Astrocyte (in vitro differentiated cells and primary cell): ENCODE measurements at regions not wholly inside any gene's neighbourhood (a gene's known extent, or its start where the extent isn't known, plus 50 kb on each side); places are given as distances from the start of the nearest gene placed in this dataset.

Experiments
- DNase-seq: peaks from one replicate; pipeline ENCODE4 v3.0.0-alpha.2; 2010; ENCODE audit warnings: low read depth
- FAIRE-seq: peaks from 2 replicates; lab custom pipeline; 2011; peaks lifted over from hg19 to GRCh38; lab: Jason Lieb, UNC
- H2AFZ ChIP-seq: 2 replicates; pipeline ENCODE4 v1.6.0; 2012; ENCODE audit warnings: low read depth, low read length, inconsistent platforms
- H3K27ac ChIP-seq: 2 replicates; pipeline ENCODE4 v1.5.1; 2011; ENCODE audit warnings: low read depth, low read length, inconsistent platforms
- H3K27me3 ChIP-seq: 2 replicates; pipeline ENCODE4 v1.6.0; 2011; ENCODE audit warnings: low read length, inconsistent platforms; ENCODE audit not compliant: insufficient read depth
- H3K36me3 ChIP-seq: 2 replicates; pipeline ENCODE4 v1.5.1; 2011; ENCODE audit warnings: low read length, inconsistent platforms; ENCODE audit not compliant: insufficient read depth
- H3K4me1 ChIP-seq: 2 replicates; pipeline ENCODE4 v1.5.1; 2011; ENCODE audit warnings: low read length, inconsistent platforms; ENCODE audit not compliant: insufficient read depth
- H3K4me2 ChIP-seq: 2 replicates; pipeline ENCODE4 v1.6.0; 2012; ENCODE audit warnings: low read length, inconsistent platforms
- H3K4me3 ChIP-seq: 2 replicates; pipeline ENCODE4 v1.5.1; 2011; ENCODE audit warnings: low read depth, mild to moderate bottlenecking, low read length, inconsistent platforms; ENCODE audit not compliant: insufficient read depth
- H3K79me2 ChIP-seq: 2 replicates; pipeline ENCODE4 v1.6.0; 2012; ENCODE audit warnings: mild to moderate bottlenecking, low read length, inconsistent platforms; ENCODE audit not compliant: insufficient read depth
- H3K9ac ChIP-seq: 2 replicates; pipeline ENCODE4 v1.6.0; 2012; ENCODE audit warnings: mild to moderate bottlenecking, low read length, inconsistent platforms
- H3K9me3 ChIP-seq: 2 replicates; pipeline ENCODE4 v1.5.1; 2012; ENCODE audit warnings: low read depth, mild to moderate bottlenecking, low read length, inconsistent platforms; ENCODE audit not compliant: insufficient read depth
- H4K20me1 ChIP-seq: 2 replicates; pipeline ENCODE4 v1.6.0; 2012; ENCODE audit warnings: low read length, inconsistent platforms; ENCODE audit not compliant: insufficient read depth
- H3K27ac Mint-ChIP-seq: one replicate; pipeline ENCODE4 v1.8.0; 2021; ENCODE audit warnings: mild to moderate bottlenecking, mixed read lengths; ENCODE audit not compliant: unreplicated experiment
- H3K27me3 Mint-ChIP-seq: one replicate; pipeline ENCODE4 v1.8.0; 2021; ENCODE audit warnings: low read depth, mixed read lengths; ENCODE audit not compliant: unreplicated experiment
- H3K36me3 Mint-ChIP-seq: one replicate; pipeline ENCODE4 v1.8.0; 2021; ENCODE audit warnings: low read depth, mixed read lengths; ENCODE audit not compliant: unreplicated experiment
- H3K4me1 Mint-ChIP-seq: one replicate; pipeline ENCODE4 v1.8.0; 2021; ENCODE audit warnings: low read depth, mixed read lengths; ENCODE audit not compliant: unreplicated experiment
- H3K4me3 Mint-ChIP-seq: one replicate; pipeline ENCODE4 v1.8.0; 2021; ENCODE audit warnings: mild to moderate bottlenecking, moderate library complexity, mixed read lengths; ENCODE audit not compliant: unreplicated experiment
- H3K9me3 Mint-ChIP-seq: one replicate; pipeline ENCODE4 v1.8.0; 2021; ENCODE audit warnings: mild to moderate bottlenecking, mixed read lengths; ENCODE audit not compliant: unreplicated experiment
- CTCF ChIP-seq: IDR thresholded peaks from 2 replicates; pipeline ENCODE4 v1.5.1; 2011; ENCODE audit warnings: low read depth, mild to moderate bottlenecking, inconsistent platforms, low read length, moderate library complexity; ENCODE audit not compliant: insufficient read depth
- EZH2 ChIP-seq: IDR thresholded peaks from 2 replicates; pipeline ENCODE4 v1.6.1; 2012; ENCODE audit warnings: mild to moderate bottlenecking, low read length, inconsistent platforms; ENCODE audit not compliant: insufficient read depth

GRCh38 chr7:84642611-84643010 is 448.0 kb upstream of the SEMA3A start:
- H3K4me2 ChIP-seq = no peak overlapping the region
- Mint-ChIP-seq H3K36me3 (no peaks in the 10 kb centered on the region), H3K27ac (no peak overlapping the region), H3K27me3 (no peaks in the 10 kb centered on the region), H3K9me3 (no peaks in the 10 kb centered on the region), H3K4me1 (peaks cover 14% of the 10 kb centered on the region), H3K4me3 (no peak overlapping the region)
- TF ChIP-seq CTCF (no peak), EZH2 (no peak)
- no peak overlapping the region for H3K4me3 ChIP-seq
- no peak overlapping the region for H3K27ac ChIP-seq
- no peak overlapping the region for H3K9ac ChIP-seq
- H2AFZ ChIP-seq = no peak overlapping the region
- no peak for FAIRE-seq
- no peaks in the 10 kb centered on the region for H3K9me3 ChIP-seq
- H3K4me1 ChIP-seq = peaks cover 11% of the 10 kb centered on the region
- no peaks in the 10 kb centered on the region for H3K36me3 ChIP-seq
- no peak for DNase-seq
- no peaks in the 10 kb centered on the region for H3K79me2 ChIP-seq
- H4K20me1 ChIP-seq = no peaks in the 10 kb centered on the region
- no peaks in the 10 kb centered on the region for H3K27me3 ChIP-seq

- FAIRE-seq = no peak
- Histone ChIP-seq H3K79me2 (no peaks in the 10 kb centered on the region), H3K9me3 (no peaks in the 10 kb centered on the region), H3K27ac (no peak overlapping the region), H4K20me1 (no peaks in the 10 kb centered on the region), H3K36me3 (no peaks in the 10 kb centered on the region), H3K4me2 (no peak overlapping the region), H3K4me3 (no peak overlapping the region), H3K27me3 (no peaks in the 10 kb centered on the region), H2AFZ (no peak overlapping the region), H3K9ac (no peak overlapping the region), H3K4me1 (peaks cover 17% of the 10 kb centered on the region)
- TF ChIP-seq CTCF = no peak
- TF ChIP-seq EZH2 = no peak
- Mint-ChIP-seq H3K9me3 (no peaks in the 10 kb centered on the region), H3K4me1 (peaks cover 21% of the 10 kb centered on the region), H3K27me3 (no peaks in the 10 kb centered on the region), H3K27ac (no peak overlapping the region), H3K36me3 (no peaks in the 10 kb centered on the region), H3K4me3 (no peak overlapping the region)
- DNase-seq = no peak
These were observed 446.0 kb upstream of the SEMA3A start for GRCh38 chr7:84640637-84641036.

GRCh38 chr7:84638339-84638697 is 443.7 kb upstream of the SEMA3A start:
- FAIRE-seq = no peak
- Histone ChIP-seq H3K36me3 (no peaks in the 10 kb centered on the region), H3K27me3 (no peaks in the 10 kb centered on the region), H3K4me3 (no peak overlapping the region), H3K9ac (no peak overlapping the region), H3K4me2 (peak overlapping the region; percentile 39), H3K4me1 (peaks cover 17% of the 10 kb centered on the region), H3K9me3 (no peaks in the 10 kb centered on the region), H3K79me2 (no peaks in the 10 kb centered on the region), H2AFZ (no peak overlapping the region), H3K27ac (peak overlapping the region; percentile 85), H4K20me1 (no peaks in the 10 kb centered on the region)
- Mint-ChIP-seq H3K4me1 (peaks cover 21% of the 10 kb centered on the region), H3K9me3 (no peaks in the 10 kb centered on the region), H3K27ac (peak overlapping the region; percentile 94), H3K27me3 (no peaks in the 10 kb centered on the region), H3K36me3 (no peaks in the 10 kb centered on the region), H3K4me3 (no peak overlapping the region)
- no peak for TF ChIP-seq EZH2
- TF ChIP-seq CTCF = no peak
- DNase-seq = no peak
